Stimulated activated CD8-positive, alpha-beta memory T cell treated with anti-CD3 and anti-CD28 coated beads, Interleukin-2, amount 100 ng/mL, for 1 hour (primary cell): ENCODE measurements at regions not wholly inside any gene's neighbourhood (a gene's known extent, or its start where the extent isn't known, plus 50 kb on each side); places are given as distances from the start of the nearest gene placed in this dataset.

Experiments
- DNase-seq, 2 donors: peaks; one replicate each; pipeline ENCODE4 v3.0.0-alpha.2; 2020; ENCODE audit warnings: low read depth in 2 of 2

DNA sequence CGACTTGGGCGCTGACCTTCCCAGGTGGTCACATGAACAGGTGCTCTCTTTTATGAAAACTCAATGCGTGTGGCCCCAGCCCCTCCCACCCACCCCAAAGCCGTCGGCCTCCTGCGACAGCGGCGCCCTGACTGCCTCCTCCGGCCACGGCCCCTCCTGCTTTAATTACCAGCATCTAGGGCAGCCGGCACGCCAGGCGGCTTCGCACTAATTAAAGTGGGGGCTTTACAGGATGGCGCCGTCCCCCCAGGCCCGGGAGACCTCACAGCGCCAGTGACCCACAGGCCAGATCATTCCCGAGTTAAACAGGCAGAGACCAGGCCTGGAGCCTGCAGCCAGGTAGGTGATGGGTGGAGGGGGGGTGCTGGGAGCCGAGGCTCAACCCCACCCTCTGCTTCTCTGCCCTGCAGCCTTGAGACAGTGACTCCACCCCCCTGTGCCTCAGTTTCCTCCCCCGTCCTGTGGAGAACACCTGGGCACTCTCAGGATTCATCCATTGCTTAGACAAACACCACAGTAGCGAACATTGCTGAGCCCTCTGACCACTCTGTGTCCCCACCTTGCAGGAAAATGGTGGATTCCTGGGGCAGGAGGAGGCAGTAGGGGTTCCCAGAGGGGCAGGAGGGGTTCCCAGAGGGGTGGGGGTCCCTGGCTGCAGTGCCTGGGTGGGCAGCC, 100.8 kb downstream of the MICALL2 start:
- DNase-seq = no peak

DNA sequence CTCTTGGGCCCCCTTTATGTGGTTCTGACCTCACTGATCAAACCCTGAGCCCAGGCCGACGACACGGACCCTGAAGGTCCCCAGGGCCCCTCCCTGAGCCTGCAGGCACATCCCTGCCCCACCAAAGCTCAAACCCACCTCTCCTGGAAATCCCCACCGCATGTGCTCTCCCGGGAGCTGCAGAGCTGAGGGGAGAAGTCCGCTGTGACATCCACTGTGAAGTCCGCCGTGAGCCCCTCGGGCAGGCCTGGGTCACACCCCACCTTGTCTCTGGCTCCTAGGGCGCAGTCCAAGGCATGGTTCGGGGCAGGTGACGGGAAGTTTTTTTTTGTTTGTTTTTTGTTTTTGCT, 100.2 kb downstream of the MICALL2 start:
- no peak for DNase-seq

DNA sequence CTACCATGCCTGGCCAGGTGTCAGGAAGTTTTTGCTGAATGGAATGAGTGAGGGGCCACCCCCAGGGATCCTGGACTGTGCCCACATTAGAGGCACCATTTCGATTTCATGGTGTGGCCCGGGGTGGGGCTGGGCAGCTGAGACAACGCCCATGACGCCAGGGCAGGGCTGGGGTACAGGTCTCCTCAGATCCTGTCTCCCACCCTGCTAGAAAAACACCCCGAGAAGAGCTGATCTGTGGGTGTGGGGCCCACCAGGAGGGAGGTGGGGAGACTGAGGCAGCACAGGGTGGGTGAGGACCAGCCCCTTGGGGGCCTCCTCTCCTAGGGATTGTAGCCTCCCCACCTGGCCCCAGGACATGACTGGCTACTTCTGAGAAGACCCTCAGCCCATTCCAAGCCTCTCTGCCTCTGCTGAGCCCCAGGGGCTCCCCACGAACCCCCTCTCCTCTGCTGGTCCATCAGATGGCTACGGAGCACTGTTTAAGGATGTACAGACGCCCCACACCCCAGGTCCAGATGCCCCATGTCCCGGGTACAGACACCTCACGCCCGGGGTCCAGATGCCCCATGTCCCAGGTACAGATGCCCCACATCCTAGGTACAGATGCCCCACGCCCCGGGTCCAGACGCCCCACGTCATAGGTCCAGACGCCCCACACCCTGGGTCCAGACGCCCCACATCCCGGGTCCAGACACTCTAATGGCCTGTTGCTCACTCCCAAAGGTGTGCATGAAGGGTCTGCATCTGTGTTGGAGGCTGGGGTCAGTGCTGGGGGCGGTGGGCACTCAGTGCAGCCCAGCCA, 99.4 kb downstream of the MICALL2 start:
- DNase-seq = no peak

DNA sequence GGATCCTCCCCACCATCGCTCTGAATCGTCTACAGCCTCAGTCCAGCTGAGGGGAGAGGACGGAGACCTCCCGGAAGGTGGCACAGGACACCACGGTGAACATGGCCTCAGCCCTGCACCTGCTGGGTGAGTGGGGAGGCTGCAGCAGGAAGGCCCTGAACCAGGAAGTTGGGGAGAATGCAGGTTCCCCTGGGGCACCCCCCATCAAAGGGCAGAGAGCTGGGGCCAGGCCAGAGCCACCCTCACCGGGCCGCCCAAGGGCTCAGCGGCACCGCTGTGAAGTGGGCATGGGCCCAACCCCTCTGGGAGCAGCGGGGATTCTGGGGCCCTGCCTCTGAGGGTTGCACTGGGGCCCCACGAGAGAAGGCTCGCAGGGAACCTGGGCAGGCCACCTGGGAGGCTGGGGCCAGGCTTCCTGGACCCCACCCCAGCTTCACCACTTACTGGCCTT, 98.7 kb downstream of the MICALL2 start:
- no peak for DNase-seq

DNA sequence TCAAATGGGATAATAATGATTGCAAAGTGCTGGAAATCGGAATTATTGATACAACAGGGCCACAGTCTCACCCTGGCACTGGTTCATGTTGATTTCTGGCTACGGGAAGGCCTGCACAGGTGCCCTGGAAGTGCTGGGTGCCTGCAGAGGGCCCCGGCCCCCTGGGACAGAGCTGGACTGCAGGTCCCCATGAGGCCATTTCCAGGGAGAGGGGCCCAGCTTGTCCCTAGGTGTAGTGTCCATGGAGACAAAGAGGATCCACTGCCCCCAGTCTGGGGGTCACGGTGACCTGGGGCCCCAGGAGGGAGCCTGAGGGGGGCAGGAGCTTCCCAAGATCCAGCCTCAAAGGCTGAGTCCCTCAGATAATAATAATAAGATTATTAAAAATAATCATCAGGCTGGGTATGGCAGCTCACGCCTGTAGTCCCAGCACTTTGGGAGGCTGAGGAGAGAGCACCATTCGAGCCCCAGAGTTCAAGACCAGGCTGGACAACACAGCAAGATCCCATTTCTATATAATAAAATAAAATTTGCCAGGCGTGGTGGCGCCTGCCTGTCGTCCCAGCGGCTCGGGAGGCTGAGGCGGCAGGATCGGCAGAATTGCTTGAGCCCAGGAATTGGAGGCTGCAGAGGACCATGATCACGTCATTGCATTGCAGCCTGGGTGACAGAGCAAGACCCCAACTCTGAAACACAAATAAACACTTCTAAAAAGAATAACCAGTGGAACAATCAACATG, 98.1 kb downstream of the MICALL2 start:
- DNase-seq = no peak

DNA sequence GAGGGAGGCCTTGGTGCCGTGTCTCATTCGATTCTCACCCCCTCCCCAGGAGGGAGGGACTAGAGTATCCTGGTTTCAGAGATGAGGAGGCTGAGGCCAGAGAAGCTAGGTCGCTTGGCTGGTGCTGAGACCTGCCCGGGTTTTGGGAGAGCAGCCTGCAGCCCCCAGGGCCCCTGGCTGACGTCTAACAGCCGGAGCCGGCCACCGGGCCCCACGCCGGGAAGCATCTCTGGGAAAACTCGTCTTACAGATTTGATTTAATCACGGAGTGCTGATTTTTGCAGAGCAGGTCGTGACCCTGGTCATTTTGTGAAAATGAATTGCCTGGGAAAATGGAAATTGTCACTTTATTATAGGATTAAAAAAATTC, 97.5 kb downstream of the MICALL2 start:
- no peak for DNase-seq

DNA sequence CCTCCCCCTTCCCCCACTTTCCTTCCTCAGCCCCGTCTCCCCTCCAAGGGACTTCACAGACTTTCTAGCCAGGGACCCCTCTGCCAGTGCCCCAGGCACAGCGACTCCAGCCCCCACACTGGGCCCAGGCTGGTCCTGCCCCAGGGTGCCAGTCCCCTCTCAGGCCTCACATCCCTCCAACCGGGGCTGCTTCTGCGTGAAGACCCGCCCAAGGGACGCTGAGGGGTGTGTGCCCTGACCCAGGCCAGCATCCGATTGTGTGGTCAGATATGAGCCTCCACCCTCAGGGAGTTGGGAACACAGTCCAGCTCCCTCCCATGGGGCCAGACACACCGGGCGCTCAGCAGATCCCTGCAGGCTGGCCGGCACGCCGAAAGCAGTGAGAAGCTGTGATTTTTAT, 97.0 kb downstream of the MICALL2 start:
- DNase-seq = no peak

DNA sequence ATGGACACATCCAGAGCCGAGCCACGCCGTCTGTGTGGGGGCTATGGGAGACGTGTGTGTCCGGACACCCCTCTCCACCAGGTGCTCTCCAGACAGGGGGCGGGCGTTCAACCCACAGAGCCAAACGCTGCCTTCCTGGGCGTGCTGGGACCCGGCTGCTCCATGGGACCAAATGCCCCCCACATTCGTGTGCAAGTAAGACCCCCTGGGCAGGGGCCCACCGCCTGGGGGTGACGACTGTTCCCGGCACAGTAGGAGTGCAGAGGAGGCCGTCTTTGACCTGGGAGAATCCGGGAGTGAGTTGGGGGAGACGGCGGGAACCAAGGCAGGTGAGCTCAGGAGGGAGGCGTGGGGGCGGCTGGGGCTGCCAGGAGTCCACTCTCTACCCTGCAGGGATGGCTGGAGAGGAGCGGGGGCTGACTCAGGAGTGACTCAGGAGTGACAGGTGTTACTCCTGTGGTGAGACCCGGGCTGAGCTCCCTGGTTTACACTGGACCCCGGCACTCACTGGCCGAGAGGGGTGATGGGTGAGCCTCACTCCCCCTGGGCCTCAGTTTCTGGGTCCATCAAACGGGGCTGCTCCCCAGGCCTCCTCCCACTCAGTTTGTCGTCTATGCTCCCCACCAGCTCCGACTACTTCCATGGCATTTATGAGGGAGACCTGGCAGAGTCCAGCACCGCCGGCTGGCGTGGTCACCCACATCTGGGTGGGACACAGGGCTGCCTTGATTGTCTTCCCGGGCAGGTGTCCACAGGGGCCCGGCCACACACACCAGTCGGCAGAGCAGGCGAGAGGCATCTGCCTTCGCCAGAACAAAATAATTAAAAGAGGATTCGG, 95.0 kb downstream of the MICALL2 start:
- DNase-seq = no peak

DNA sequence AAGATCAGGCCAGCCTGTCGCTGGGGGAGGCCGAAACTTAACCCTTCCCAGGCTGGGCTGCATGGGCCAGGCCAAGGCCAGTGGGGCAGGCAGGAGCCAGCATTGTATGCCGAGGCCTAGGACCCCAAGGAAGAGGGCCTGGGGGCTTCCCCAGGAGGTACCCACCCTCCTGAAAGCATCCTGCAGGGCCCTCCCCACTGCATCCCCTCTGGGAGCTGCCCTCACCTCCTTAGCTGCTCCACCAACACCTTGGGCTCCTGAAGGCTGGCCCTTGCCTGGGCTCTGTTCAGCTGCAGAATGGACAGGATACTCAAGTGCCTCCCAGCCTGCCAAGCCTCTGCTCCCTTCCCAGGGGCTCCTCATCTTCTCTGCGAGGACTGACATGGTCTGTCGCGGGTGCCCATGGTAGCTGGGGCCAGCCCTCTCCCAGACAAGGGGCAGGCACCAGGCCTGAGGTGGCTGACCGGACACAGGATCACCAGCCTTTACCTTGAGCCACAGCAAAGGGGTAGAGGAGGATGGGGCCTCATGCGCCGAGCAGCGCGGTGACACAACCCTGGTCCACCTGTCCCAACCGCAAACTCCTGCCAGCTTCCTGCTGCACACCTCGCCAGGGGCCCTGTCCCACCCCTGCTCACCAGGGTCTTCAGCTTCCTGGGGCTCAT, 94.2 kb downstream of the MICALL2 start:
- no peak for DNase-seq

DNA sequence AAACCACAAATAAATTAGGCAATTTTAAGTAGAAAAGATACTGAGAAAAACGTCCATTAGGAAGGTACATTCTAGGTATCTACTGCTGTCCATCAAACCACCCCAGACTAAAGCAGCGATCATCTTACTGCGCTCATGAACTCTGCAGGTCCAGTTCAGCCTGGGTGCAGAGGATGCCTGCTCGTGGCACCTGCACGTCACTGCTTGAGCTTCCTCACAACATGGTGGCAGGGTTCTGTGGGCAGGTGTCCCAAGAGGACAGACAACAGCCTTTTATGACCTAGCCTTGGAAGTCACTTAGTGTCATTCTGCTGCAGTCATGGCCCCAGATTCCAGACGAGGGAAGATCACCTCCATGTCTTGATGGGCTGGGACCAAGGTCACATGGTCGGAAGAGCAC, 93.4 kb downstream of the MICALL2 start:
- DNase-seq = no peak

DNA sequence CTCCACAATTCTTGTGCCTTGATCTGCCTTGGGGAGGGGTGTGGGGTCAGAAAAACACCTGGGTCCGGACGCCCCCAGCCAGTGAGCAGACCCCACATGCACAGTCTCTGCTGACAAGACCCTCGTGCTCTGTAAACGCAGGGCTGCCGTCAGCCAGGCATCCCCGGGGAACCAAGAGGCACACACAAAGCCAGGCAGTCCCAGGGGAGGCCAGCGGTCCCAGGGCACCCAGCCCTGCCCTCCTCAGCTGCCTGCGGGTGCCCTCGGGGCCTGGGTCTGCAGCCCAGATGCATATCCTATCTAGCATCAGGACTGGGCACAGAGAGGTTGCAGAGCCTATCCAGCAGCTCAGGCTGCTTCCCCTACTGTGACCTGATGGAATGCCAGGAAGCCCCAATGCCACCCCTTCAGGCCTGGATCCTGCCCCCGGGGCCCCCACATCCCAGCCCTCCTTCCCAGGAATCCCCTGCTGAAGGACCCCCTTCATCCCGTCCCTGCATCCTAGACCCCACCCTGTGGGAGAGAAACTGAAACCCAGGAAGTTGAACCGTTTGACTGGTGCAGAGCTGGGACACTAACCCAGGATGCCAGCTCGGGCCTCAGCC, 92.4 kb downstream of the MICALL2 start:
- DNase-seq = no peak

DNA sequence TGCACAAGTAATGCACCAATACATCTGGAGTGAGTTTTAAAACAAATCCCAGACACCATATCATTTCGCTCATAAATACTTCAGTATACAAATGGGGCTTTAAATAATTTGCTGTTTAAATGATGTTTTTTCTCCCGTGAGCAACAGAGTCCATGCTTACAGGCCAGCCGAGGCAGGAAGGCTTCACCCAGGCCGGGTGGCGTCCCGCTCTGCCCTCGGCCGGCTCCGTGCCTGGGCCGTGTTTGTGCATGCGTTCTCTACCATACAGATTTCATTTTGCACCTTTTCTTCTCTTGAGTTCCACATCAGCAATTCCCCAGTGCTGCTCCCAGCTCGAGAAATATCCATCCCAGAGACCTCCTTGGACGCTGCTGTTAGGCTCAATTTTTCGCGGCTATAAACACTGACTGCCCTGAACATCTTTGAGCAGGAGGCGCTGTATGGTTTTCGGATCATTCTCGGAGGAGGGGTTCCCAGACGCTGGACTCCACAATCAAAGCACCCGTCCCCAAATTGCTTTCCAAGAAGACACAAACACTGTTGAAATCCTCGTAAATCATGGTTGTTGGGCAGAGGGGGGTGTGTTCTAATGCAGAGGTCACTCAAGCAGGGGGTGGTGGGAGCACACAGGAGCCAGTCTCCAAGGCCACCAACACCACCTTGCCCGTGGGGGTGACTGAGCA, 91.6 kb downstream of the MICALL2 start:
- DNase-seq = no peak

DNA sequence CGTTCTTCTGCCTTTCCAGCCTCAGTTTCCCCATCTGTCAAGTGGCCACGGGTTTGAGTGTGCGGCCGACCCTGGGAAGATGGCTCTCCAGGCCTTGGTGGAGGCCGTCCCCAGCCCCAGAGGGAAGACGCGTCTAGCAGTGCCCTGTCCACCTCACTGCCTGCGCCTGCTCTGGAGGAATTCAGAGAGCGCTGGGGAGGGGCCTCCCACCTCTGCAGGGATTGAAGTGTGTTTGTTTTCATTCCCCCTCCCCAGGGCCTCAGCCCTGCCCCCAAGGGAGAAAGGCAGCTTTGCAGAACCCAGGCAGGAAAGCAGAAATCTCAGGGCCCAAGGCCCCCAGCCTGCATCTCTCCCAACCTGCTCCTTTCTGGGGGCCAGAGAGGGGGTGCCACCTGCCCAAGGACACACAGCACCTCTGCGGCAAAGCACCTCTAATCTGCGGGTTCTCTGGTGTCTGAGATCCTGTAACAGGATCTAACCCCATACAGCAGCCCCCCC, 91.0 kb downstream of the MICALL2 start:
- DNase-seq = no peak

DNA sequence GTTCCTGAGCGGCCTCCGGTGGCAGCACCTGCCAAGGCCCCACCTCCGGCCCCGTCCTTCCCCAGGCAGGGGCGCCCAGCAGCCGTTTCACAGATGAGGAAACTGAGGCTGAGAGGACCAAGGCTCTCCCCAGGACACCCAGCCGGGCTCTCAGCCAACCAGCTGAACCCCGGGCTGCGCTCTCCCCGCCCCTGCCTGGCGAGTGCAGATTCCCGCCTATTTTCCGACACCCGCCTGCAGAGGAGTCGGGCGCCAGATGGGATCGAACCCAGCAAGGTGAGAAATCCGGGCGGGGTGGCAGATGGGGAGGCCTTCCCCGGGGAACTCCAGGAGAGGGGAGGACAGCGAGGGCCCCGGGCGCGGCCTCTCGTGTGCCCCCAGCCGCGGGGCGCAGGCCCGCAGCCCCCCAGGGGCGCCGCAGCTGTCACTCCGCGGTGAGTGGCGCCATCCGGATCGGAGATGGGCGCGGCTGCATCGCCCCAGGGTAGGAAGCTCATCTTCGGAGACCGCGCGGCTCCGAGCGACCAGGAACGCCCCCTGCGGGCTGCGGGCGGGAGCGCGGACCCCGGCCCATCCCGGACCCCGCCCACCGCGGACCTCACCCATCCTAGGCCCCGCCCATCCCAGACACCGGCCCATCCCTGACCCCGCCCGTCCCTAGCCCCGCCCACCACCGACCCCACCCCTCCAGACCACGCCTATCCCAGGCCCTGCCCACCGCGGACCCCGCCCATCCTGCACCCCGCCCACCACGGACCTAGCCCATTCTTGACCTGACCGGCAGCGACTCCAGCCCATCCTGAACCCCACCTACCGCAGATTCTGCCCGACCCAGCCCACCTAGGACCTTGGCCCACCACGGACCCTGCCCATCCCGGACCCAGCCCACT, 90.3 kb downstream of the MICALL2 start:
- no peak for DNase-seq

DNA sequence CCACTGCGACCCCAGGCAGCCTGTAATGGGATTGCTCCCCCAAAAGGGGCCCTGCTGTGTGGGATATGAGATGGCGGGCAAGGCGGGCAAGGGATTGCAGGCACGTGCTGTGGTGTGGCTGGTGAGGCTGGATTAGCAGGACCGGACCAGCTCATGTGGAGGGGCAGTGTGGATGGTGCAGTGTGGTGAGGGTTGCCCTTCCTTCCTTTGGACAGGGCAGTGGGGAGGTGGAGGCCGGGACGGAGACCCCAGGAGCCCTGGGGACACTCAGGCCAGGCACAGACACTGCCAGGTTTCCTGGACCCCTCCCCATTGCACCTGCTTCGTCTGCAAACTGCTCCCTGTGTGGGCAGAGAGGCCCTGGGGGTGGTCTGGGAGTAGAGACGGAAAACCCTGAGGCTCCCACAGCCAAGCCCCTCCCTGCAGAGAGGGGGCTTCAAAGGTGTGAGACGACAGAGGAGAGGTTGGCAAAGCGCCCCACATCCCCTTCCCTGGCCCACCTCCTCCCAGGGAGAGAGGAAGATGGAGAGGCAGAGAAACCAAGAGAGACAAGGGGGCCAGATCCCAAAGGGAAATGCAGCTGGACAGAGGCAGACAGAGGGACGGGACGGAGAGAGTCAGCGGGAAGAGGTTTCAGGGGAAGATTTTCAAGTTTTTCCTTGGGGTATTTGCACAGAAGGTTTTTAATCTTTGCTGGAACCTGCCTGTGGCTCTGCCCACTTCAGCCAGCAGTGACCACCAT, 89.2 kb downstream of the MICALL2 start:
- DNase-seq = no peak

DNA sequence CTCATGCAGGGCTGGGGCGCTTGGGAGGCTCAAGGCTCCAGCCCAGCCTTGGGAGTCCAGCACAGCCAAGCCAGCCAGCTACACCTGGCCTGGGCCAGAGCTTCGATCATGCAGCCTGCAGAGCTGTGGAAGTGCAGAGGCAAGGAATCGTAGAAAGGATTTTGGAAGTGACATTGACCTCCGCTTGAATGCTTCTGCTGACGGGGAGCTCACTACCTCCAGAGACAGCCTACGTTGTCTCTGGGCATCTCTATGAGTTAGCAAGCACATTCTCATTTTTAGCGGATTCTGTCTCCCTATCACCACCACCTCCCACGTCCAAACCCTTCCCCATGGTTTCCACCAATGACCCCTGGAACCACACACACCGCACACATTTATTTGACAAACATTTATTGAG, 88.5 kb downstream of the MICALL2 start:
- DNase-seq = no peak

DNA sequence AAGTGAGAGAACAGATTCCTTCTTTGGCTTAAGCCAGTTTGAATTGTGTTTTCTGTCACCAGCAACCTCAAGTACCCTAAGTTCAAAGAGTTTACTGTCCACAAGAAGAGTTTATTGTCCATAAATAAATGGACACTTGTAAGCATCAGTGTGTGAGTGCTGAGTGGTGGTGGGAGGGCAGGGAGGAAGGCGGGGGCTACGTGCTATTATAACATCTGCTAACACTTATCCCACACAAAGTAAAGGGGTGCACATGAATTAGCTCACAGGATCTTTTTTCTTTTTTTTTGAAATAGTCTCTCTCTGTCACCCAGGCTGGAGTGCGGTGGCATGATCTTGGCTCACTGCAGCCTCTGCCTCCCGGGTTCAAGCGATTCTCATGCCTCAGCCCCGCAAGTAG, 87.2 kb downstream of the MICALL2 start:
- DNase-seq = no peak

DNA sequence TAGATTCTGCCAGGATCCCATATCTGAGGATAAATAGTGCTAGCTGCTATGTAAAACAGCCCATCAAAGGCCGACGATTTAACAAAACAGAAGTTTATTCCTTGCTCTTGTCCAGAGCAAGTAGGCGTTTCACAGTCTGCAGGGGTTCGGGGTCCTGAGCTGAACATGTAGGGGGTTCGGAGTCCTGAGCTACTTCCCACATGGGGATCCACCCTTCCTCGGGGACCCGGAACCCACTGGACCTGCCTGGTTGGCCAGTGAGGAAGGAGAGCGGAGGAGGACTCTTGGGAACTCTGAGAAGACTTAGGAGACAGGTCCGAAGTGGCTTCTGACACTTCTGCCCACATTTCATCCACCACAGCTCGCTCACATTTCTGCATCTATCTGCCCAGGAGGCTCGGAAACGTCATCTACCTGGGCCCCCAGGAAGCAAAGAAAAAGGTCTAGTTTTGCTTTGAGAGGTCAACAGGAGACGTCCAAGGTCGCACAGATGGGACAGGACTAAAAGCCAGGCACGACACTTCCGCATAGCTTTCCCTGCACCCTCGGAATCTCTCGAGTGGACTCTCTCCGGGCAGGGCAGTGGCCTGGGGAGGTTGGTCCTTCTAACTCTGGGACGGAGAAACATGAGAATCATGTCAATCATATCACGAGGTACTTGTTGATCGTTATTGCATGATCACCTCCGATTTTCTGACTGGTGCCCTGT, 86.4 kb downstream of the MICALL2 start:
- no peak for DNase-seq
